GM12878 (cell line): ENCODE measurements at regions not wholly inside any gene's neighbourhood (a gene's known extent, or its start where the extent isn't known, plus 50 kb on each side); places are given as distances from the start of the nearest gene placed in this dataset.

Source experiments
- ATAC-seq: fragments of 200-7000 bp; cut with Tn5 transposase; 3 replicates; pipeline ENCODE4 v1.9.1; 2020; ENCODE audit warnings: mild to moderate bottlenecking, moderate library complexity
- BruUV-seq: library from RNA; stranded (reverse); fragments of 400-500 nt; replicated peaks from 2 replicates; lab custom pipeline; 2021; lab: Mats Ljungman, UMichigan
- CTCF ChIA-PET: fragments of 300-600 bp; sonication (Branson Sonifier 250); formaldehyde crosslinking; extraction: SDS; loops from one replicate; lab custom pipeline; 2021; ENCODE audit warnings: inconsistent platforms; lab: Yijun Ruan, JAX
- POLR2A ChIA-PET: fragments of 350-600 bp; formaldehyde crosslinking; extraction: SDS; loops from one replicate; lab custom pipeline; 2021; ENCODE audit warnings: inconsistent platforms; lab: Charles Lee
- RAD21 ChIA-PET: fragments of 300-600 bp; sonication (Branson Sonifier 250); formaldehyde crosslinking; loops from one replicate; lab custom pipeline; 2023; ENCODE audit warnings: antibody characterized with exemption; ENCODE audit not compliant: unreplicated experiment; lab: Charles Lee
- SMC1A ChIA-PET: fragments of 300-600 bp; sonication (Branson Sonifier 250); formaldehyde crosslinking; loops from one replicate; lab custom pipeline; 2023; ENCODE audit not compliant: unreplicated experiment, uncharacterized antibody; lab: Charles Lee
- DNase-seq: peaks from one replicate; pipeline ENCODE4 v3.0.0-alpha.2; 2011; ENCODE audit warnings: low read depth, low spot score
- FAIRE-seq: peaks from 3 replicates; lab custom pipeline; 2011; peaks lifted over from hg19 to GRCh38; lab: Jason Lieb, UNC
- H2AFZ ChIP-seq: 2 replicates; pipeline ENCODE4 v1.6.0; 2011; ENCODE audit warnings: low read depth, low read length, control low read depth; ENCODE audit not compliant: control insufficient read depth
- H3K27ac ChIP-seq: 2 replicates; pipeline ENCODE4 v1.5.1; 2011; ENCODE audit warnings: control low read depth; ENCODE audit not compliant: control insufficient read depth, insufficient read depth
- H3K27me3 ChIP-seq, 2 experiments: replicated peaks in 1 of 2; 2 replicates each; pipeline versions ENCODE4 v1.6.0 to v1.6.1; 2011; ENCODE audit warnings: low read length in 1 of 2; ENCODE audit not compliant: control insufficient read depth in 2 of 2, insufficient read depth in 2 of 2
- H3K36me3 ChIP-seq, 2 experiments: 2 replicates each; pipeline ENCODE4 v1.5.1; 2011; ENCODE audit warnings: low read length in 1 of 2; ENCODE audit not compliant: control insufficient read depth in 2 of 2, insufficient read depth in 2 of 2
- H3K4me1 ChIP-seq: 2 replicates; pipeline ENCODE4 v1.6.1; 2011; ENCODE audit warnings: mild to moderate bottlenecking, low read length, moderate library complexity, mixed read lengths; ENCODE audit not compliant: control insufficient read depth, insufficient read depth
- H3K4me2 ChIP-seq: 2 replicates; pipeline ENCODE4 v1.6.0; 2011; ENCODE audit warnings: control low read depth; ENCODE audit not compliant: control insufficient read depth, insufficient read depth
- H3K4me3 ChIP-seq: fragments of 200-600 bp; sonication (generic); 2 replicates; pipeline ENCODE4 v1.5.1; 2016
- H3K79me2 ChIP-seq: 2 replicates; pipeline ENCODE4 v1.6.0; 2011; ENCODE audit warnings: low read length; ENCODE audit not compliant: control insufficient read depth, insufficient read depth
- H3K9ac ChIP-seq: 2 replicates; pipeline ENCODE4 v1.8.0; 2011; ENCODE audit warnings: low read length, control low read depth, mixed read lengths; ENCODE audit not compliant: control insufficient read depth, insufficient read depth
- H3K9me3 ChIP-seq: replicated peaks from 3 replicates; pipeline ENCODE4 v1.5.1; 2011; ENCODE audit warnings: mild to moderate bottlenecking, low read length; ENCODE audit not compliant: control insufficient read depth, insufficient read depth
- H4K20me1 ChIP-seq: 2 replicates; pipeline ENCODE4 v1.6.0; 2011; ENCODE audit not compliant: control insufficient read depth, insufficient read depth
- ATF7 ChIP-seq: fragments of 450-650 bp; IDR thresholded peaks from 2 replicates; pipeline ENCODE4 v1.6.1; 2016; ENCODE audit warnings: low read depth, mild to moderate bottlenecking
- CHD4 ChIP-seq: fragments of 200-600 bp; sonication (generic); IDR thresholded peaks from 2 replicates; pipeline ENCODE4 v1.6.1; 2016; ENCODE audit warnings: mild to moderate bottlenecking
- CREB1 ChIP-seq: IDR thresholded peaks from 2 replicates; pipeline ENCODE4 v1.6.1; 2012; ENCODE audit warnings: low read depth, mild to moderate bottlenecking, inconsistent platforms
- EP300 ChIP-seq, 2 experiments: fragments of 150-350 bp in 1 of 2; IDR thresholded peaks; 2 replicates each; pipeline ENCODE4 v1.6.1; 2011 to 2012; ENCODE audit warnings: low read depth in 2 of 2, low read length in 2 of 2, borderline replicate concordance in 1 of 2, improper control_type of control experiment in 1 of 2, inconsistent platforms in 1 of 2; ENCODE audit not compliant: control insufficient read depth in 1 of 2
- FOXK2 ChIP-seq: fragments of 450-650 bp; IDR thresholded peaks from 2 replicates; pipeline ENCODE4 v1.6.1; 2017; ENCODE audit warnings: mild to moderate bottlenecking, moderate library complexity
- LARP7 ChIP-seq: fragments of 450-650 bp; IDR thresholded peaks from 2 replicates; pipeline ENCODE4 v1.6.1; 2017; ENCODE audit warnings: mild to moderate bottlenecking
- RAD21 ChIP-seq: IDR thresholded peaks from 2 replicates; pipeline ENCODE4 v1.6.1; 2011; ENCODE audit warnings: mild to moderate bottlenecking, low read depth, low read length, moderate library complexity; ENCODE audit not compliant: insufficient read depth
- SP1 ChIP-seq: IDR thresholded peaks from one replicate; pipeline ENCODE4 v1.6.1; 2011; ENCODE audit warnings: low read depth, low read length
- SPI1 ChIP-seq: IDR thresholded peaks from 2 replicates; pipeline ENCODE4 v1.6.1; 2011; ENCODE audit warnings: low read depth, mild to moderate bottlenecking, low read length, moderate library complexity, borderline replicate concordance; ENCODE audit not compliant: insufficient read depth
- SREBF2 ChIP-seq: IDR thresholded peaks from 2 replicates; pipeline ENCODE4 v1.6.1; 2012; ENCODE audit warnings: mild to moderate bottlenecking, low read length
- TCF12 ChIP-seq: IDR thresholded peaks from 2 replicates; pipeline ENCODE4 v1.6.1; 2011; ENCODE audit warnings: low read depth, mild to moderate bottlenecking, low read length
- YBX1 ChIP-seq: fragments of 450-650 bp; IDR thresholded peaks from 2 replicates; pipeline ENCODE4 v1.6.1; 2016; ENCODE audit warnings: antibody characterized with exemption
- ZBTB40 ChIP-seq: fragments of 450-650 bp; IDR thresholded peaks from 2 replicates; pipeline ENCODE4 v1.6.1; 2016; ENCODE audit warnings: mild to moderate bottlenecking, moderate library complexity, borderline replicate concordance
- ZNF274 ChIP-seq: IDR thresholded peaks from one replicate; pipeline ENCODE4 v1.8.0; 2011; ENCODE audit not compliant: insufficient read length, insufficient read depth
- ZNF622 ChIP-seq: fragments of 450-650 bp; IDR thresholded peaks from 2 replicates; pipeline ENCODE4 v1.6.1; 2017; ENCODE audit warnings: mild to moderate bottlenecking, inconsistent platforms
- WGBS: methylation state at CpG from one replicate; pipeline ENCODE4 v1.1.6; 2016; ENCODE audit warnings: low lambda C conversion rate; ENCODE audit not compliant: insufficient replicate concordance, insufficient coverage; ENCODE audit errors: missing lambda C conversion rate; 5-methylcytosine and 5-hydroxymethylcytosine counted together
- in situ Hi-C: fragments of 300-500 bp; cut with MboI; formaldehyde crosslinking; loops from 9 replicates; pipeline ENCODE4 v1.14.3; 2018; ENCODE audit warnings: mixed read lengths
- intact Hi-C: fragments of 100-400 bp; cut with micrococcal nuclease; formaldehyde crosslinking; loops from one replicate; pipeline ENCODE4 v1.14.2; 2022; ENCODE audit not compliant: unreplicated experiment
- TF ChIP-seq, protein P1 (sequence below): fragments of 450-650 bp; IDR thresholded peaks from 2 replicates; pipeline ENCODE4 v1.6.1; 2017; ENCODE audit warnings: antibody characterized with exemption, mild to moderate bottlenecking, moderate library complexity
- TF ChIP-seq, protein P2 (sequence below), 3 experiments: IDR thresholded peaks in 2 of 3; conservative IDR thresholded peaks in 1 of 3; 2 replicates each; pipeline ENCODE4 v1.5.1; 2011; ENCODE audit warnings: low read depth in 3 of 3, low read length in 3 of 3, mild to moderate bottlenecking in 3 of 3, control low read depth in 2 of 3, moderate library complexity in 2 of 3, inconsistent platforms in 1 of 3, mixed read lengths in 1 of 3; ENCODE audit not compliant: control insufficient read depth in 2 of 3, insufficient read depth in 1 of 3; ENCODE audit errors: extremely low read depth in 1 of 3

- no peak for TF ChIP-seq FOXK2
- no peak for TF ChIP-seq YBX1
- no peak for TF ChIP-seq CREB1
- TF ChIP-seq ZNF622, result no peak
- no peak for TF ChIP-seq SPI1
- TF ChIP-seq ATF7, result no peak
- TF ChIP-seq SREBF2, result no peak
- TF ChIP-seq EP300 (IDR thresholded peaks at IDR 0.05; ENCODE audit: borderline replicate concordance in 1 of 2, control insufficient read depth in 1 of 2, low read depth in 2 of 2, low read length in 2 of 2), result no peak
- TF ChIP-seq CHD4, result no peak
- no peak for TF ChIP-seq LARP7
- no peak for TF ChIP-seq RAD21
- TF ChIP-seq, protein P1, sequence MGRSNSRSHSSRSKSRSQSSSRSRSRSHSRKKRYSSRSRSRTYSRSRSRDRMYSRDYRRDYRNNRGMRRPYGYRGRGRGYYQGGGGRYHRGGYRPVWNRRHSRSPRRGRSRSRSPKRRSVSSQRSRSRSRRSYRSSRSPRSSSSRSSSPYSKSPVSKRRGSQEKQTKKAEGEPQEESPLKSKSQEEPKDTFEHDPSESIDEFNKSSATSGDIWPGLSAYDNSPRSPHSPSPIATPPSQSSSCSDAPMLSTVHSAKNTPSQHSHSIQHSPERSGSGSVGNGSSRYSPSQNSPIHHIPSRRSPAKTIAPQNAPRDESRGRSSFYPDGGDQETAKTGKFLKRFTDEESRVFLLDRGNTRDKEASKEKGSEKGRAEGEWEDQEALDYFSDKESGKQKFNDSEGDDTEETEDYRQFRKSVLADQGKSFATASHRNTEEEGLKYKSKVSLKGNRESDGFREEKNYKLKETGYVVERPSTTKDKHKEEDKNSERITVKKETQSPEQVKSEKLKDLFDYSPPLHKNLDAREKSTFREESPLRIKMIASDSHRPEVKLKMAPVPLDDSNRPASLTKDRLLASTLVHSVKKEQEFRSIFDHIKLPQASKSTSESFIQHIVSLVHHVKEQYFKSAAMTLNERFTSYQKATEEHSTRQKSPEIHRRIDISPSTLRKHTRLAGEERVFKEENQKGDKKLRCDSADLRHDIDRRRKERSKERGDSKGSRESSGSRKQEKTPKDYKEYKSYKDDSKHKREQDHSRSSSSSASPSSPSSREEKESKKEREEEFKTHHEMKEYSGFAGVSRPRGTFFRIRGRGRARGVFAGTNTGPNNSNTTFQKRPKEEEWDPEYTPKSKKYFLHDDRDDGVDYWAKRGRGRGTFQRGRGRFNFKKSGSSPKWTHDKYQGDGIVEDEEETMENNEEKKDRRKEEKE, result no peak
- no peak for TF ChIP-seq ZNF274
- TF ChIP-seq, protein P2, sequence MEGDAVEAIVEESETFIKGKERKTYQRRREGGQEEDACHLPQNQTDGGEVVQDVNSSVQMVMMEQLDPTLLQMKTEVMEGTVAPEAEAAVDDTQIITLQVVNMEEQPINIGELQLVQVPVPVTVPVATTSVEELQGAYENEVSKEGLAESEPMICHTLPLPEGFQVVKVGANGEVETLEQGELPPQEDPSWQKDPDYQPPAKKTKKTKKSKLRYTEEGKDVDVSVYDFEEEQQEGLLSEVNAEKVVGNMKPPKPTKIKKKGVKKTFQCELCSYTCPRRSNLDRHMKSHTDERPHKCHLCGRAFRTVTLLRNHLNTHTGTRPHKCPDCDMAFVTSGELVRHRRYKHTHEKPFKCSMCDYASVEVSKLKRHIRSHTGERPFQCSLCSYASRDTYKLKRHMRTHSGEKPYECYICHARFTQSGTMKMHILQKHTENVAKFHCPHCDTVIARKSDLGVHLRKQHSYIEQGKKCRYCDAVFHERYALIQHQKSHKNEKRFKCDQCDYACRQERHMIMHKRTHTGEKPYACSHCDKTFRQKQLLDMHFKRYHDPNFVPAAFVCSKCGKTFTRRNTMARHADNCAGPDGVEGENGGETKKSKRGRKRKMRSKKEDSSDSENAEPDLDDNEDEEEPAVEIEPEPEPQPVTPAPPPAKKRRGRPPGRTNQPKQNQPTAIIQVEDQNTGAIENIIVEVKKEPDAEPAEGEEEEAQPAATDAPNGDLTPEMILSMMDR (IDR thresholded peaks at IDR 0.05 in 2 of 3, conservative IDR thresholded peaks at IDR 0.05 in 1 of 3; ENCODE audit: control insufficient read depth in 2 of 3, extremely low read depth in 1 of 3, insufficient read depth in 1 of 3, low read depth in 3 of 3, low read length in 3 of 3), result no peak
- TF ChIP-seq TCF12, result no peak
- TF ChIP-seq SP1, result no peak
- TF ChIP-seq ZBTB40, result no peak
- intact Hi-C loops, result no loop called here
- no TSS peak for BruUV-seq
These were observed 62.8 kb downstream of the ILRUN start for GRCh38 chr6:34633785-34634184.

More at GRCh38 chr6:34633785-34634184, 62.8 kb downstream of the ILRUN start:
- FAIRE-seq (no peak), DNase-seq (no peak), ATAC-seq (no peak)
- no peak overlapping the region for H3K4me3 ChIP-seq
- H3K79me2 ChIP-seq, result peaks cover 27% of the 10 kb centered on the region
- no peaks in the 10 kb centered on the region; the same call in 2 of the 3 replicates for H3K9me3 ChIP-seq
- CTCF ChIA-PET, result no interaction called here
- H2AFZ ChIP-seq, result no peak overlapping the region
- peaks cover 10% of the 10 kb centered on the region for H3K4me1 ChIP-seq
- in situ Hi-C loops, result no loop called here
- no peak overlapping the region for H3K27ac ChIP-seq
- SMC1A ChIA-PET, result interaction anchor here (1.1 to 10.9 kb wide), 4 partner anchors 9 to 31 kb away, joined by 3 to 73 read pairs (median 6); no protein-coding TSS in a partner anchor
- no peaks in the 10 kb centered on the region for H3K27me3 ChIP-seq
- no peak overlapping the region for H3K4me2 ChIP-seq
- peaks cover 3 to 18% of the 10 kb centered on the region in 2 experiments for H3K36me3 ChIP-seq
- H4K20me1 ChIP-seq, result no peaks in the 10 kb centered on the region
- RAD21 ChIA-PET, result no interaction called here
- POLR2A ChIA-PET, result no interaction called here
- H3K9ac ChIP-seq, result no peak overlapping the region
- 46% methylated on average over 2 of the region's 2 CpGs for WGBS
